ENCODE measurements at regions not wholly inside any gene's neighbourhood (a gene's known extent, or its start where the extent isn't known, plus 50 kb on each side); places are given as distances from the start of the nearest gene placed in this dataset.

DNA sequence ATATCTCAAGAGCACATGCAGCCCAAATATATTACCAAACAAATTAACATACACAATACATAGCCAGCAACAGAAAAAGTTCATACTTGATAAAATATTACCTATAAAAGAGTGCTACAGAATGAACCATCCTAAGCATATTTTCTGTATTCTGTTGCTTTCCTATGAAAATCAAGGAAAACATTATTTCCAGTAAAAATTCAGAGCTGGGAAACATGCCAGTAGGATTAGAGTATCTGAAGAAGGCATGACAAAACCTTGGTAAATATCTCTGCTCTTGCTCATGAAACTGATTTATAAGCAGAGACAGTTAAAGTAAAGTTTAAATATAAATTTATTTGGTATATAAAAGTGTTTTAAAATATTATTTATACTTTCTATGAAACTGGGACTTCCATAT is 599.7 kb downstream of the ARAP2 start:
- DNase-seq: no peak

DNA sequence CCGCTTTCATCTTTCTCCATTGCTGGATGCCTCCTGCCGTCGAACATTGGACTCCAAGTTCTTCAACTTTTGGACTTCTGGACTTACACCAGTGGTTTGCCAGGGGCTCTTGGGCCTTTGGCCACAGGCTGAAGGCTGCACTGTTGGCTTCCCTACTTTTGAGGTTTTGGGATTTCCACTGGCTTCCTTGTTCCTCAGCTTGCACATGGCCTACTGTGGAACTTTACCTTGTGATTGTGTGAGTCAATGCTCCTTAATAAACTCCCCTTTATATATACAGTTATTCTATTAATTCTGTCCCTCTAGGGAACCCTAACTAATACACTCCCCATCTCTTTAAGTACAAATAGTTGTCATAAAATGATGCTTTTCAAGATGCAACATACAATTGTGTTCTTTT is 595.3 kb downstream of the ARAP2 start:
- DNase-seq: no peak

DNA sequence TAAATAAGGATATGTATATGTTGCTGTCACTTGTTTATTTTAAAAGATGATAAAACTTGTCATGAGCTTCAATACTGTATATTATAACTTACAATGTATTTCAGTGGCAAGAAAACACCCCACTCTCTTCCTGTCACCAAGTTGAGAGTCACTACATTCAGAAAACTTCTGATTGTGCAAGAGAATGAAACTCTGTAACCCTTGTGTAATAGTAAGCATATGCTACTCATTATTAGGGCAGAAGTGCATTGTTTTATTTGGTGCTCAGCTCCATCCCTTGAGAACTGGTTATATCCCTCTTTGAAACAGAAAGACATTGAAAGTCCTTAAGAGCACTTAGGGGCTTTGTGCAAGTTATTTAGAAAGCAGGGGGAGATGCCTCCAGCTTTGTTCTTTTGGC is 594.5 kb downstream of the ARAP2 start:
- DNase-seq: no peak

DNA sequence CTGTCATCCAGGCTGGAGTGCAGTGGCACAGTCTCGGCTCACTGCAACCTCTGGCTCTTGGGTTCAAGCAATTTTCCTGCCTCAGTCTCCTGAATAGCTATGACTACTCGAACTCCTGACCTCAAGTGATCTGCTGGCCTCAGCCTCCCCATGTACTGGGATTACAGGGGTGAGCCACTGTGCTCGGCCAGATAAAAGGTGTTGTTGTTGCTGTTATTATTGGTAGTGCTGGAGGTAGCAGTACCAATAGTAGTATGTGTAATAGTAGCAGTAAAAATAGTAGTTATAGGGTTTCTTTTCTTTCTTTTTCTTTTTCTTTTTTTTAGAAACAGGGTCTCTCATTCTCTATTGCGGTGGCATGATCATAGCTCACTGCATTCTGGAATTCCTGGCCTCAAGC is 592.1 kb downstream of the ARAP2 start:
- no peak for DNase-seq

DNA sequence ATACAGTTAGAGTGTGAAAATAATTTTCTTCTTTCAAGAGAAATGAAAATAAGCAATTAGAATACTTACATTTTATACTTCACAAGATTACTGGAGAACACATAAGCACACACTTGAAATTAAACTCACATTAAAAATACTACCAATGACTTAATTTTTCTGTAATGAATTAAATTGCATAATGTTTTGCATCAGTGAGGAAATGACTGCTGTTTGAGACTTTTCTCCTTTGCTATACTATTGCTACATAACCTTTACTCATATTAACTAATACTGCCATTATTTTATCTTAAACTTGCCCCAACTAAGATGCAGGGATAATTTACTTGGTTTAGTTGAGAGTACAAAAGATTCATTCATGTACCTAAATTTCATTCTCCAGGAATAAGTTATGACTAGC is 590.9 kb downstream of the ARAP2 start:
- no peak for DNase-seq

DNA sequence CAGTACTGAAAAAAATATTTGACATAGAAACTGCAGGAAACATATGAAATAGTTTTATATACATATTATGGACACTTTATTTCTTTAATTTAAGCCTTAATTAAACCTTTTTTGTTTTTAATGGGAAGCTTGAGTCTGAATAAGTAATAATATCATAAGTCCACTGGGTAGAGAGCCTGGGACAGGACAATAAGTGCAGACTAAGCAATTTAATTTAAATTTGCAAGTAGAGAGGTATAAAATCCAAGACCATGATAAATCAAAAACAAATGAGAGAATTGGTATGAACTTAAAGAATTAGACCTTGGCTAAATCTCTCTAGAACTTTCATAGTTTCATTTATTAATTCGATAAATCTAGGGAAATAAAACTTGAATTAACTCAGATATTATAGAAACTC is 571.2 kb downstream of the ARAP2 start:
- DNase-seq: no peak

DNA sequence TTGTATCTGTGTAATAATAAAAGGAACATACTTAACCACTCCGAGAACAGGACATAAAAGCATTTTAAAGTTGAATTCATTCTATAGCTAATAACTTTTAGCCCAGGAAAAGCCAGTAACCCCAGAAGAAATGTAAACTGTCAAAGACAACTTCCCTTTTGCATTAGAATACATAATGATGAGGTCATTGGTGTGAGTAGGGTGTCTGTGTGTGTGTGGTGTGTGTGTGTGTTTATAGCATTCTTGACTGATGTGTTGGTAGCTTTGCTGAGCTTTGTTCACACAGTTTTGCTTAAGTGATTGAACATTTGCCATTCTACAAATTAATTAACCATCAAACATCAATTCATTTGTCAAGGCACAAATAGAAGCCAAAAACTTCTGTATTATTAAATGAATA is 559.6 kb downstream of the ARAP2 start:
- DNase-seq: no peak

DNA sequence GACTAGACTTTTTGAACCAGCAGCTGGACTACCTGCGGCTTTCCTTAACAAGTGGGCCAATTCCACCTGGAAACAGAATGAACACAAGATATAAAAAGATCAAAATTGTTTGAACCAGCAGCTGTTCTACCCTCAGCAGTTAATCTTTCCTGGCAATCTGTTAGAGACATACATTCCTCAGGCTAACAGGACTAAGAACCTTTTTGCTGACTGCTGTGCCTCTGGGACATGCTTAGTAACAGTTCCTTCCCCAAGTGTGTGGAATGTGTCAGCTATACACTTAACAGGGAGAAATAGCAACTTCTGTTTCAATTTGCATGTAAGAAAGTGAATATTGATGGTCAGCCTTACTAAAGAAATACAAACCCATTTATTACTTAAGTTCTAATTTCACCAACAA is 554.4 kb downstream of the ARAP2 start:
- DNase-seq: no peak

DNA sequence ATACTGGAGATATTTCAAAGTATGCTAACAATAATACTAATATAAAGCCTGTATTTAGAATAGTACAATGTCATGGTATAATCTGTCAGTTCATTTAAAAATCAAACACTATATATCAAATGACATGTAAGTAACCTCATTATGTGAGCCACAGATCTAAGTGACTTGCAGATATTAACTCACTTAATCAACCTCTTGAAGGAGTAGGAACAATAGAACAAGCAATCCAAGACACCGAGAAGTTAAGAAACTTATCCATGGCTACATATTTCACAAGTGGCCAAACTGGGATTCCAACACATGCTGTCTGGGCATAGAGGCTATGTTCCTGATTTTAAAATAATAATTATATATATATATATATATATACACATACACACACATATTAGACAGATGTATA is 554.0 kb downstream of the ARAP2 start:
- no peak for DNase-seq

DNA sequence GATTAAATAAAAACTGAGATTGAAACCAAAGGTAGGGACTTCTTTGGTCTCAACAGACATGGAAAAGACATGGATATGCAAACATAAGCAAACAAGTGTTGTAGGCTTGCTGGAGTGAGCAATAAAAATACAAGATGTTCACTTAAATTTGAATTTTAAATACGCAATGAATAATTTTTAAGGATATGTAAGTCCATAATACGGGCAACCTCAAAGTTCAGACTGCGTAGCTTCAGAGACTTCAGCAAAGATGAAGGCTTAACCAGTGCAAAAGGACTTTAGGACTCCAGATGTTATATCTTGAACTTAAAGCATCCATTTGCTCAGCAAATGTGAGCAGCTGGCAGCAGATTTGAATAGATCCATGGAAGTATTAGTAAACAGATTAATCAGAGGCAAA is 549.3 kb downstream of the ARAP2 start:
- no peak for DNase-seq

DNA sequence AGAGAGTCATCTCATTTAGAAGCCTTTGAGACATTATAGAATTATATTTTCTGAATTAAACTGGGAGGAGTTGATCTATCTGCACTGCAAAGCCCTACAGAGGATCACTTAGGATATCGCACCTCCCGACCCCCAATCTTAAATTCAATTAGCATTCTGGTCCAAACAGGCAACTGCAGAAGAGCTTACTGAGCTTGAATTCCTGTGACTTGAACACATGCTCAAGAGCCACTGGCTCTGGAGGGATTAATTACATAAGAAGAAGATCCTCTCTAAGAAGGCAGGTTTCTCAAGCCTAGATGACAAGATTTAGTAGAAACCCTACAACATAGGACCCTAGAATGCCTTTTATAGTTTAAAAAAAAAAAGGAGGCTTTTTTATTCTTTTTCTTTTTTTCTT is 548.9 kb downstream of the ARAP2 start:
- DNase-seq: no peak

DNA sequence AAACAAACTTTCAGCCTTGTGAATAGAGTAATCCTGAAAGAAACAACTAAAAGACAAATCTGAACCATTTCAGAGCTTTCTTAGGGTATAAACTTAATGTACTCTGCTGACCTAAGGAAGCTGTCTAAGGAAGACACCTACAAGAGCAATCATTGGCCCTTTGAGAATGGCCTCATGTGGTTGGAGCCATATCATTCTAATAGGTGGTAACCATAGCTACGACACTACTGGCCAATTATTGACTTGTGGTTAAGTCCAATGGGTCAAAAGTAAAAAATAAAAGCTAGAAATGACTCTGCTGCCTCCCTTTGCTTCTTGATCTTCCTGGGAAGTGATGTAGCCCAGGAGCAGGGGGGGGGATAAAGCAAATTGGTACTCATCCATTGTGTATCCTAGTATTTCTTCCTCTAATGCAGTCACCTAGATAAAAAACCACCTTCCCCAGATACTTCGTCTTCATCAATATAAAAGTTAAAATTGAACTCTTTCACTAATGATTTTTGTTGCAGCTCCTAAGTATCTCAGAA is 547.0 kb downstream of the ARAP2 start:
- no peak for DNase-seq

DNA sequence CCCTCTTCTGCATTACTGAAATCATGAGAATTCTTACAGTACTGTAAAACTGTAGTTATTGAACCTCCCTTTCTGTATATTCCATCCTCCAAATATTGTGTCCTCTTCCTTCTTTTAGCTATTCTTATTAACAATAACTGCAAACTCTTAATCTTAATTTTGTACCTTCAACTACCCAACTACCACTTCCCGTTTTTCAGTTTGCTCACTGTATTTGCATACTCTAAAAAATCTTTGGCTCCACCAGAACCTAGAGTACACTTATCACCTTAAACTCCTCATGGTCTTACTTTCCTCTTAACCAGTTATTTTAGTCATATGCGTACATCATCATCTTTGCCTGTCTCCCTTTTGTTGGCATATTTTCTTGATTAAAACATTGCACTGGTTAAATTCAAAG is 543.7 kb downstream of the ARAP2 start:
- DNase-seq: no peak

DNA sequence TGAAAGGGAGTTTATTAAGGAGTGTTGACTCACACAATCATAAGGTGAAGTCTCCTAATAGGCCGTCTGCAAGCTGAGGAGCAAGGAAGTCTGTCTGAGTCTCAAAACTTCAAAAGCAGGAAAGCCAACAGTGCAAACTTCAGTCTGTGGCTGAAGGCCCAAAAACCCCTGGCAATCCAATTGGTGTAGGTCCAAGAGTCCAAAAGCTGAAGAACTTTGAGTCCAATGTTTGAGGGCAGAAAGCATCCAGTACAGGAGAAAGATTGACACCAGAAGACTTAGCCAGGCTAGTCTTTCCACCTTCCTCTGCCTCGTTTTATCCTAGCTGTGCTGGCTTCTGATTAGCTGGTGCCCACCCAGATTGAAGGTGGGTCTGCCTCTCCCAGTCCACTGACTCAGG is 535.2 kb downstream of the ARAP2 start:
- no peak for DNase-seq

DNA sequence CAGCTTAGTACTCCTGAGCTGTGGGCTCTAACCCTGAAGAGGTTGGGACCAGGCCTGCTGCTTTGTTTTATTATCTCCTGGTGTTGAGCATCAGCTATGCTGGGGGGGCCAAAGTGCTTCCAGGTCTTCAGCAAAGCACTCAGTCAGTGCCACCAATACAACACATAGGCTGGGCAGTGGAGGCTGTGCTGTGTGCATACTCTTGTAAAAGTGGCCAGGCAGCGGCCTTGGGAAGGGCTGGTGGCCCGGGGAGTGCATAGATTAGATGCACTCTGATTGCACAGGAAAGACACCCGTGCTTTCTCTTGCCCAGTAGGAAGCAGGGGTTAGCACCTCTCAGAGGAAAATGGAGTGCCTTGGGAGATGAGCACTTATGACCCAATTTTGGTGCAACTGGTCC is 534.0 kb downstream of the ARAP2 start:
- DNase-seq: no peak

DNA sequence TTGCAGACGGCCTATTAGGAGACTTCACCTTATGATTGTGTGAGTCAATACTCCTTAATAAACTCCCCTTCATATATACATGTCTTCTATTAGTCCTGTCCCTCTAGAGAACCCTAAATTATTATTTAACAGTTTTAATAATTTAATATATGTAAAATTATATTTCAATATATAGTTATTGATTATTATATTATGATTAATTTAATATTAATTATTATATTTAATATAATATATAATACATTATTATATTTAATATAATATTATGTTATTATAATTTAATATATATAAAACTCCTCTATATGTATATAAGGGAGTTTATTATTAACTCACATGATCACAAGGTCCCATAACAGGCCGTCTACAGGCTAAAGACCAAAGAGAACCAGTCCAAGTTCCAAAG is 533.2 kb downstream of the ARAP2 start:
- DNase-seq: no peak

DNA sequence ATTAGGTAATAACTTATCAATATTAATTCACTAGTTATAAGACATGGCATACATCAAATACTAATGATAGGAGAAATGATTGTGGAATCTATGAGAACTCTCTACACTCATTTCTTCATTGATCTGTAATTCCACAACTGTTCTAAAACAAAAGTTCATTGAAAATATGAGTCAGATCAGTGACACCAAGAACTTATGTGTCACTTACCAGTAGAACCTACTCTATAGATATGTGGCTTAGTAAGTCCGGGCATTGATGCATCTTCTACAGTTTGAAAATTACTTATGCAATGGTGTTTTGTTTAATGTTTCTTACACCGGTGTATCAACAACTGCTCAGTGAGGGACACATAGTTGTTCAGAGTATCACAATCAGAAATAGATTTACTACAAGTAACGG is 520.3 kb downstream of the ARAP2 start:
- no peak for DNase-seq

DNA sequence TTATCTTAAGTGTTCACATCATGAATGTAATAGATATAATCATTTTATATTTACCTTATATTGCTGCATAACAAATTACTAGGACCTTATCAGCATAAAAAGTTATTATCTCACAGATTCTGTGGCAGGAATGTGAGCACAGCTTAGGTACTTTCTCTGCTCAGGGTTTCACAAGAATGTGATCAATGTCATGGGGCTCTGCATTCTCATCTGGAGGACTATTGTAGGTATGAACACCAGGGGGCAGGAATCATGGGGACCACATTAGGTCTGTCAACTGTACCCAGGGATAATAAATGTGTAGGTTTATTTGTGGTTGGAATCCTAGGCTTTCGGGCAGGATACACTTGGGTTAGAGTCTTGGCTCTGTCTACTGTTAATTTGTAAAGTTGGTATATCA is 519.2 kb downstream of the ARAP2 start:
- DNase-seq: no peak

DNA sequence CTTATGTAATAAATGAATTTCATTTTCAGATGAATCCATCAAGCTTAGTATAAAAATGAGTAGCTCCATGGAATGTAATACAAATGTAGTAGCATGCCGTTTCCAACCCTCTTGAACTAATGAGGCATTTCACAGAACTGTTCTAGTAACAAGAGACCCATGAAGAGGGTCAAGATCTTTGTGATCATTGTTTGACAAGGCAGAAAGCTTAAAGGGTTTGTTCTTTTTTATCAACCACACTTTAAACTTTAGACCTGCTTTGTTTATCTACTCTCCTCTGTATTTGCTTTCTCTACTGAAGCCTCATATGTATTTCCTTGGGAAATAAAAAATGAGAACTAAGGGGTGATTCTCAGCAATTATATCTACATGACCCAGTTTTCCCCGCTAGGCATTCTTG is 513.9 kb downstream of the ARAP2 start:
- DNase-seq: no peak

DNA sequence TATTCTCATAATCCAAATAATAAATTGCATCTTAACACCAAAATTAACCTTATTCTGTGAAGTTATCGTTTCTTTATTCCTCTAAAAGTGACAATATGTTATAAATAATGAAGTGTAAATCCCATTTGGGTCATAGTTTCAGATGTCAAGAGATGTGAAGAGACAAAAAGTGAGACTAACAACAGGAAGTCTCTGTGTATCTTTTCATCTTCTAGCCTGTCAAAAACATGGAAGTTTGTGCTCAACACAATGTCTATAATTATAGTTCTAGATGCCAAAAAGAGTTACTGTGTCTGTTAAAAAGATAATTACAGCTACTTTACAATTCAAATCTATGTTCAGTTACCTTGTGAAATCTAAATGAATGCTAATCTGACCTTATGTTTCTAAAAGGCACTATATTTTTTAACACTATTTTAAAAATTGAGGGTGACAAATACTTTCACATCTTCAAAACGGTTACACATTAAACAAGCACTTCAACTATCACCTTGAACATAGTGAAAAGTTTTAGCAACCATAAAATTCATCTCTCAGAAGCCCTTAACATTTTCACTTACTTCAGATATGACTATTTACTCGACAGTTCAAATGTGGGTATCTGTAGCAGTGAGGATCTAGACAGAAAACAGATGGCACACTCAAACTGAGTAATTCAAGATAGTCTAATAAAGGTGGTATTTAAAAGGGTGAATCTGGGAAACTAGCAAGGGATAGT is 509.8 kb downstream of the ARAP2 start:
- DNase-seq: no peak

DNA sequence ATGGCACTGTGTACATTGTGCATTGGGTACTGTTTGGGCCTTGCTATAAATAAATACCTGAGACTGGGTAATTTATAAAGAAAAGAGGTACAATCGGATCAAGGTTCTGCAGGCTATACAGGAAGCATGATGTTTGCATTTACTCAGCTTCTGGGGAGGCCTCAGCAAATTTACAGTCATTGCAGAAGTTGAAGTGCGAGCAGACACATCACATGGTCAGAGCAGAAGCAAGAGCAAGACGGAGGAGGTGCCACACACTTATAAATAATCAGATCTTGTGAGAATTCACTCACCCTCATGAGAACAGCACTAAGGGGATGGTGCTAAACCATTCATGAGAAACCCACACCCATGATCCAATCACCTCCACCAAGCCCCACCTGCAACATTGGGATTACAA is 505.0 kb downstream of the ARAP2 start:
- no peak for DNase-seq

DNA sequence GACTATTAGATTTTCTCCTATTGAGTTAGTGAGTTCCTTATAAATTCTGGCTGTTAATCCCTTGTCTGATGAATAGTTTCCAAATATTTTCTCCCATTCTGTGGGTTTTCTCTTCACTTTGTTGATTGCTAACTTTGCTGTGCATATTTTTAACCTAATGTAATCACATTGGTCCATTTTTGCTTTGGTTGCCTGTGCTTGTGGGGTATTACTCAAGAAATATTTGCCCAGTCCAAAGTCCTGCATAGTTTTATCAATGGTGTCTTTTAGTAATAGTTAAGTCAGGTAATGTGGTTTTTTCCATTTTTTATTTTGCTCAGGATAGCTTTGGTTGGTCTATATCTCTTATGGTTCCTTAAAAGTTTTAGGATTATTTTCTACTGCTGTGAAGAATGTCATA is 490.3 kb downstream of the ARAP2 start:
- DNase-seq: no peak

DNA sequence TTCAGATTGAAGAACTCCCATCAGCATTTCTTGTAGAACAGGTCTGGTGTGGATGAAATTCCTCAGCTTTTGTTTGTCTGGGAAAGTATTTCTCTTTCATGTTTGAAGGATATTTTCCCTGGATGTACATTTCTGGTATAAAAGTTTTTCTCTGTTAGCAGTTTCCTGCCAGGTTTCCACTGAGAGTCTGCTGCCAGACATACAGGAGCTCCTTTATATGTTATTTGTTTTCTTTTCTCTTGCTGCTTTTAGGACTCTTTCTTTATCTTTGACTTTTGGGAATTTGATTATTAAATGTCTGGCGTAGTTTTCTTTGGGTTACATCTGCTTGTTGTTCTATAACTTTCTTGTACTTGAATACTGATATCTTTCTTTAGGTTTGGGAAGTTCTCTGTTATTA is 486.5 kb downstream of the ARAP2 start:
- peak; percentile 35 for DNase-seq

DNA sequence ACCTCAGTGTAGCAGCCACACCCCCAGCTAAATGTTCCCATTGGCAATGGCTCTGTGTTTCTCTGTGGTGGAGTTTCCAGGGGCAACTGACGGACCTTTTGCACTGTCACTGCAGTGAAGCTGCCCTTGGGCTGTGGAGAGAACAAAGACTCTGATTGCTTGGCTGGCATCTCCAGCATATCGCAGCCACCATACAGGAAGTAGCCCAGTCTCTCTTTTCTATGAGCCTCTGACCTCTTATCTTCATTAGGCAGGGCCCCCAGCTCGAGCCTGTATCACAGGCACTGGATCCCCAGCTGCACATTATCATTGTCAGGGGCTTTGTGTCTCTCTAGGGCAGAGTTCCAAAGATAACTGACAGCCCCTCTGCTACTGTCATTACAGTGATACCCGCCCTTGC is 483.5 kb downstream of the ARAP2 start:
- no peak for DNase-seq

DNA sequence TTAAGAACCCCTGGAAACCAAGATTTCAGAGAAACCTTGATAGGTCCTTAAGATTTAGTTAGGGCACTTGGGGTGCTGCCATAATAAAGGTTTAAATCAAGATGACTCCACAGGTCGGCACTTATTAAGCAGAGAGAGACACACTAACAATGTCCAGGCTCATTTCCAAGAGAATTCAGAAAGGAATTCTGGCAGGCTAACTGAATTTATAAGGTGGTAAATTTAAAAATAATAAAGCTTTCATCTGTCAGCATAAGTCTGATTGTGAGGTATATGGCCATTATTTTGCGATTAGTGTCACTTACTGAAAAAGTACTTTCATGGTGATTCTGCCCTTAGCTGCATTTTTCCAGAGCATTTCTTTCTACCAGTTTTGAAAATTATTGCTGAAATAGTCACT is 472.7 kb downstream of the ARAP2 start:
- no peak for DNase-seq

DNA sequence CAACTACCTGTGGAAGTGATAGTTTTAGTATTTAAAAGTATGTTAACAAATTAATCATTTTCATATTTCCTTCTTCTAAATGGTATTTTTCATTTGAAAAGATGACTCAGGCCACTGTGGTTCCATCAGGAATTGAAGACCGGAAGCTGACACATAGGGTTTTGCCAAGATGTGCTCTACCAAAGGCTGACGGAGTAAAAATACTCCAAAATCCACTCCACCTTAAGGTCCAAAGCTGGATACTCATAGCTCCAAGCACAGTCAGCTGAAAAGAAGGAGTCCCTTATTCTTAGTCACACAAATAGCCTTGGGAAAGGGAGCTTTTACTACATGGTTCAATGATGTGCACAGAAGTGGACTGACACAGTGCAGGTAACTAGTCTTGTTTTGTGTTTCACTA is 472.0 kb downstream of the ARAP2 start:
- DNase-seq: no peak

Measured in right hindlimb (tissue), 1 donor.